ENCODE measurements at regions not wholly inside any gene's neighbourhood (a gene's known extent, or its start where the extent isn't known, plus 50 kb on each side); places are given as distances from the start of the nearest gene placed in this dataset.
"Not testable (repeated sequence)": the region's sequence is repeated elsewhere in the genome, so short reads cannot be mapped to it uniquely, and the experiment has no call there.

DNA sequence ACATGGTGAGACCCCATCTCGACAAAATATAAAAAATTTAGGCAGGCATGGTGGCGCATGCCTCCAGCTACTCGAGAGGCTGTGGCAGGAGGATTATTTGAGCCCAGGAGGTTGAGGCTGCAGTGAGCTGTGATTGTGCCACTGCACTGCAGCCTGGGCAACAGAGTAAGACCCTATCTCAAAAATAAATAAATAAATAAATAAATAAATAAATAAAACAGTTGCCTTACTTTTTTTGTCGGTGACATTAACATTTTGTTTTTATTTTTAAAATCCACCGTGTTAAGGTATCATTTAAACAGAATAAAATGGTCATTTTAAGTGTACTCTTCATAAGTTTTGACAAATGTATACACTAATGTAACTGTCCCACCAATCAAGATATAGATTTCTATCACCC, 57.0 kb downstream of the RASL11A start:
- no peak for DNase-seq (ENCODE audit: low read depth in 2 of 2)

GRCh38 chr13:27329210-27329609, 58.6 kb downstream of the RASL11A start:
- DNase-seq (ENCODE audit: low read depth in 2 of 2), result no peak

DNA sequence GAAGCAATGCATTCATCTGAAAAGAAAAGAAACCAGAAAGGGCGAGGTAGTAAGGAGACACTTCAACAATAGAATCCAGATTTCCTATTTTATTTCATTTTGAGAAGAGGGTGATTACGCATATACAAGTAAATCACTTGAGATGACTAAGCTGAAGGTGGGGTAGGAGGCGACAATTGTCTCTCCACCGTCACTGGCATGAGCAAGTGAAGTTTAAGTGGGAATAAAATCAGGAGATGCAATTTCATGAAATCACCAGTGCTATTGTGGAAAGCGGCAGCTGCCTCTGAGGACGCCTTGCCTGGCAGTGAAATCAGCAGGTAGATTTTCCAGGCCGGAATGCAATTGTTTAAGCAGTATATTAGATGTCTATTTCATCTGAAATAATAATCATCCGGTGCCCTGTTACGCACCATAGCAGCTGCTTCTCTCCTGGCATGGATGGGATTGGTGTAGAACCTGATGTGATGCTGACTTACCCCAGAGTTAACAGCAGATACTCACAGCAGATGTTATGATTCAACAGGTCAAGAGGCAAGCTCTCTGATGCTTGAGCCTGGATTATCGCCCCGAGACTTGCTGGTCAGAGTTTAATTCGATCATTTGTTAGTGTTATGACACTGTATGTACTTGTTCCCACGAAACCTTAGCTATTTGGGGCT, 64.3 kb downstream of the RASL11A start:
- DNase-seq (ENCODE audit: low read depth in 2 of 2), result no peak

DNA sequence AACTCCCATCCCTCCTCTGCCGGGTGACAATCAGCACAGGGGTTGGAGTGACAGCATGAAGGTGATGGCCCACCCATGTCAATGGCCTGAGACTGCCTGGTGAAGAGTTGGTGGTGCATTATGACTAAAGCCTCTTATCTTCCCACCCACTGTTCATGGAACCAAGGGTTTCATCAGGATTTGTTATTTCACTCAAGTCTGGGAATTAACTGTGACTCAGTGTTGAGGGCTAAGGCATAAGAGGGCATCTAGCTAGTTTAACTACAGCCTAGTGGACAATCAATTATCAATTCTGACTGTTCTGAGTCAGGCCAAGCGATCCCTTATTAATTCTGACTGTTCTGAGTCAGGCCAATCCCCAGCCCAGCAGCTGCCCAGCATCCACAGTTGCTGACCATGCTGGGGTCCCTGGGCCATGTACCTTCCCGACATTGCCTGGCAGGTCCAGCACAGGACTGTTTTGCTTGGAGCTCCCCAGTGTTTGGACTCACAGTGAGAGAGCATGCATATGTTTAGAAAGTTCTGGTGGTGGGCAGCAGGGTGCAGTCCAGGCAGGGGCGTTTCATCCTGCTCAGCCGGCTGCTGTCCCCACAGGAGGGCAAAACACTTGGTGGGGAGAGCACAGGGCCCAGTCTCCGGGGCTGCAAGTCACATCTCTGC, 65.5 kb downstream of the RASL11A start:
- no peak for DNase-seq (ENCODE audit: low read depth in 2 of 2)

- DNase-seq (ENCODE audit: low read depth in 2 of 2), result no peak
These were observed 67.6 kb downstream of the RASL11A start for GRCh38 chr13:27338207-27338606.

DNA sequence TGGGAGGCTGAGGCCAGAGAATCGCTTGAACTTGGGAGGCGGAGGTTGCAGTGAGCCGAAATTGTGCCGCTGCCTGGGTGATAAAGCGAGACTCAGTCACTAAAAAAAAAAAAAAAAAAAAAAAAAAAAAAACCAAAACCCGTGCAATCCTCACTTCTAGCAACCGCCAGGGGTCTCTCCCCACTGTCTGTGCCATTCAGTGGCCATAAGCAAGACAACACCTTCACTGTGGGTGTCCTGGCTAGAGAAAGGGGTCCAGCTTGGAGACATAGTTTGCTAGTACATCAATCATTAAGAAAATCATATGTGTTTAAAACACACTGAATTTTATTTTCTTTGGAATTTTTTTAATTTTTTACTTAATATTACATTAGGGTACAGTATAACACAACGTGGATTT, 68.2 kb downstream of the RASL11A start:
- DNase-seq (ENCODE audit: low read depth in 2 of 2), result no peak

DNA sequence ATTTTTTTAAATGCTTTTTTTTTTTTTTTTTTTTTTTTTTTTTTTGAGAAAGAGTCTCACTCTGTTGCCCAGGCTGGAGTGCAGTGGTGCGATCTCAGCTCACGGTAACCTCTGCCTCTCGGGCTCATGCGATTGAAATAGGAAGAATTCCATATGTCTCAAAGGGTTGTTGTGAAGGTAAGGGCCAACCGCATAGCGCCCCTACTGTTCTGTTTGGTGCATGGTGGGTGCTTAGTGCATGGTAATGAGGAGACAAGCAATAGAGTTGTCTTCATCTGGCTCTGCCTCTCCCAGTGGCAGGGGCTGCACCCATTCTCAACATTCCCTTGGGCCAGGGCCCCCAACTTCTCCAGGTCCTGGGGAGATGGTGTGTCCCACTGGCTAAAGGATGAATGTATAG, 68.7 kb downstream of the RASL11A start:
- DNase-seq (ENCODE audit: low read depth in 2 of 2), result peak in 1 of 2 experiments; percentile 28

DNA sequence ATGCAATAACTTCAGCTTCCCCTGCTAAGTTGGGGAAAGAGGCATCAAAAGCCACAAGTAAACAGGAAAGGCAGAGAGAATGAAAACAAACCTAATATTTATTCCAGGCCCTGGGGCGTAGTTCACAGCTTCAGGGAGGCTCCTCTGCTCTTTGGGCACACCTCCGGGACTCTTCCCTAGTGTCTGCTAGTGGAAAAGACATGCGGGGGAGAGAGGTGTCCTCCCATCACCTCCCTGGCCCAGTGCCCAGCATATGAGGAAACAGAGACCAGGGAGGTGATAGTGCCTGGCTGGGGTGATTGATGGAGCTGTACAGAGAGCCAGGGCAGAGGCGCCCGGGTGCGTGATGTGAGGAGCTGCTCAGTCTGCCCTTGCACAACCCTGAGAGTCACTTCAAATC, 71.0 kb downstream of the RASL11A start:
- DNase-seq (ENCODE audit: low read depth in 2 of 2), result no peak

DNA sequence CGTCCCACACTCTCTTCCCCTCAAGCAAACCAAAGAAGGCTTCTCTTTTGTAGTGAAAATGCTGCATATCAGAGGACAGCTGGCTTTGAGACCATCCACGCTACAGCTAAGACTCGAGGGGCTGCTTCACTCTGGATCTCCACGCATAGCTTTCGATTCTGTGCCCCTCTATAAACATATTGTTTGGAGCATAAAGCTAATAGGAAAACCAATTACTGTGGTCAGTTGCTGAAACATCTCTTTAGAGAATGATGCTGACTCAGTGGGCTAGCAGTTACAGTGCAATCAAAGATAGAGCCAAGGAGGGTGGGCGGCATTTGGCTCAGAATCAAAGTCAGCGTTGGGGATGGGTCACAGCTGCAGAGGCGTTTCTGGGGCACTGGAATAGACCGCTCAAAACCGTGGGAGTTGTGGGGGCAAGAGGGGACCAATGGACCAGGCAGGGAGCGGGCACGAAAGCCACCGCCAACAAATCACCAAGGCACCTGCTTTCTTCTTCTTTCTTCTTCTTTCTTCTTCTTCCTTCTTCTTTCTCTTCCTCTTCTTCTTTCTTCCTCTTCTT, 76.7 kb downstream of the RASL11A start:
- no peak for DNase-seq (ENCODE audit: low read depth in 2 of 2)

GRCh38 chr13:27348461-27348860, 76.0 kb upstream of the GTF3A start:
- no peak for DNase-seq (ENCODE audit: low read depth in 2 of 2)

DNA sequence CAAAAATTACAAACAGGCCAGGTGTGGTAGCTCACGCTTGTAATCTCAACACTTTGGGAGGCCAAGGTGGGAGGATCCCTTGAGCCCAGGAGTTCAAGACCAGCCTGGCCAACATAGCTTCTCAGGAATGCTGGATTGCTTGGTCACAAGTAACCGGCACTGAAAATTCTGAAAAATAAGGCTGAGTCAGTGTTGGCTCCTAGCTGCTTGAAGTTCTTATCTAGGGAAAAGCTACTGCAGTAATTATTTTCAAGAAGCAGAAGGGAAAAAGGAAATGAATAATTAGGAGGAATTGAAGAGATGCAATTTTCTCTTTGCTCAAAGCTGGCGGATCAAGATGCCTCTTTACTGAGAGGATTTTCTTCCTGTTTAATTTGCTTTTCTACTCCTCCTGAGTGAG, 75.0 kb upstream of the GTF3A start:
- no peak for DNase-seq (ENCODE audit: low read depth in 2 of 2)

DNA sequence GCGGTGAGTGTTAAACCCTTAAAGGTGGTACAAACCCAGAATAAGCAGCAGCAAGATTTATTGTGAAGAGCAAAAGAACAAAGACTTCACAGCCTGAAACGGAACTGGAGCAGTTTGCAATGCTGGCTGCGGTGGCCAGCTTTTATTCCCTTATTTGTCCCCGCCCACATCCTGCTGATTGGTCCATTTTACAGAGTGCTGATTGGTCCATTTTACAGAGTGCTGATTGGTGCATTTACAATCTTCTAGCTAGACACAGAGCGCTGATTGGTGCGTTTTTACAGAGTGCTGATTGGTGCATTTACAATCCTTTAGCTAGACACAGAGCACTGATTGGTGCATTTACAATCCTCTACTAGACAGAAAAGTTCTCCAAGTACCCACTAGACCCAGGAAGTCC, 73.6 kb upstream of the GTF3A start:
- DNase-seq (ENCODE audit: low read depth in 2 of 2), result not testable (repeated sequence)

- no peak for DNase-seq (ENCODE audit: low read depth in 2 of 2)
These were observed 71.7 kb upstream of the GTF3A start for GRCh38 chr13:27352698-27353097.

DNA sequence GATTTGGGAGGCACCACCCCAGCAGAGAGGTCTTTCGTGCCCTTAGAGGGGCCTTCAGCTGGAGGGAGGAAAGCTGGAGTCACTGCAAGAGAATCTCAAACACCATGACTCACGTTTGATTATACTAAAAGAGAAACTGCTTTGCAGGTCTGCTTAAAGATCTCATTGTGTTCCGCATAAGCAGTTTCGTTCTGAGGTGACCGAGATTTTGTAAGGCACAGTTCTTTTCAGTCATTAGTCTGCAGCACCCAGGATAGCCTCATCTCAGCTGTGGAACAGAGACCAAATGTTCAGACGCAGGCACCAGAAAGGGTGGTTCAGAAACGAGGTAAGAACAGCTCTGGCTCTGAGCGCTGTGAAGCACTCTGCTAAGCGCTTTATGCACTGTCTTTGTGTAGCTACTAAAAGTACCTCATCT, 71.2 kb upstream of the GTF3A start:
- DNase-seq (ENCODE audit: low read depth in 2 of 2), result peak; percentile 9 to 18

DNA sequence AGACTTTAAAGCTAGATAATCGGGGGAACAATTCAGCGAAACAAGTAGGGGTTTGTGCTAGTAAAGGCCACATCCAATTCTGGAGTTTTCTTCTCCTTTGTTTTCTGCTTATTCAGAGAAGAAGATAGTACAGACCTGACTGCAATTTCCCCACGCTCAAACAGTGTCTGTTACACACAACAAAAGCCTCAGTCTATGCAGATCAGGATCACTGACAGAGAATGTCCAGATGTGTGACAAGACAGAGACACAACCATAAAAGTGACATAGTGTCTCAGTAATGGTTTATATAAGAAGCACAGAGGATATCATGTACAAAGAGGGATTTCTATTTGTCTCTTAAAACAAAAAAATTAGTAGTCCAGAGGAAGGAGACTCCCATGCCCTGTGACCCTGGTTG, 70.7 kb upstream of the GTF3A start:
- no peak for DNase-seq (ENCODE audit: low read depth in 2 of 2)

DNA sequence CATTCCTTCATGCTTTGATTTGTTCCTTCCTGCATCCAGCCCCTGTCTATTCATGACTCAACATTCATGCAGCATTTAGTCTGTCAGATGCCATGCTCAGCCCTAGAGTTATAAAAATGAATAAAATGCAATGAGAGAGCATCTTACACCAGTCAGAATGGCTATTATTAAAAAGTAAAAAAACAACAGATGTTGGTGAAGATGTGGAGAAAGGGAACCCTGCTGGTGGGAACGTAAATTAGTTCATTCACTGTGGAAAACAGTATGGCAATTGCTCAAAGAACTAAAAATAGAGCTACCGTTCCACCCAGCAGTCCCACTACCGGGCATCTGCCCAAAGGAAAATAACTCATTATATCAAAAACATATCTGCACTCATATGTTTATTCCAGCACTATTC, 70.0 kb upstream of the GTF3A start:
- no peak for DNase-seq (ENCODE audit: low read depth in 2 of 2)

DNA sequence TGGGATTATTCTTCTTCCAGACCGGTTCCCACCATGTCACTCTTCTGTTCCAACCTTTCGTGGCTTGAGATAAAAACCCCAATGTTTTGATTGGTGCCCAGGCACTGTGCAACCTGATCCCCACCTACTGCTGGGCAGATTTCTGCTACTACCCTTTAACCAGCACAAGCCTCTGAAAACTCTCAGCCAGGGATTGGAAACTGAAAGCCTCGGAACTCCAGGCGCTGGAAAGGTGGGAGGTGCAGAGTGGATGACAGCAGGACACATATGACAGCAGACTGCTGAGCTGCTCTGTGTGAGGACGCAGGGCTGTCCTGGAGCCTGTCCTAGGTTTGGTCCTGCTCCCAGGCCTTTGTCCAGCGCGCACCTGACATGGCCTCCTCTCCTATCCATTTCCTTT, 68.5 kb upstream of the GTF3A start:
- no peak for DNase-seq (ENCODE audit: low read depth in 2 of 2)

DNA sequence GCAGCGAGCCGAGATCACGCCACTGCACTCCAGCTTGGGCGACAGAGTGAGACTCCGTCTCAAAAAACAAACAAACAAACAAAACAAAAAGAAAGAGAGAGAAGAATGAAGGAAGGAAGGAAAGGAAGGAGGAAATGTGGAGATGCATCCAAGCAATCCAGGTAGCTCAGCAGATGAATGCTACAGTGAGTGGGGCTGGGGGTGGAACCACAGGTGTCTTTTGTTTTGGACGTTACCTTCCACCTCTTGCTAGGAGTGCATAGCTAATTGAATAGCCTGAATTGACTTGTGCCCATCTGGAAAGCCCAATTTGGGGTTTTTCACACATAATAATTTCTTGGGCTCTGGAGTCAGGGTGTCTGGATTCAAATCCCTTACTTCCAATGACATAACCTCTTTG, 66.0 kb upstream of the GTF3A start:
- DNase-seq (ENCODE audit: low read depth in 2 of 2), result no peak

GRCh38 chr13:27359199-27359821, 65.1 kb upstream of the GTF3A start:
- DNase-seq (ENCODE audit: low read depth in 2 of 2), result peak; percentile 40 to 47

- no peak for DNase-seq (ENCODE audit: low read depth in 2 of 2)
These were observed 63.9 kb upstream of the GTF3A start for GRCh38 chr13:27360562-27360961.

DNA sequence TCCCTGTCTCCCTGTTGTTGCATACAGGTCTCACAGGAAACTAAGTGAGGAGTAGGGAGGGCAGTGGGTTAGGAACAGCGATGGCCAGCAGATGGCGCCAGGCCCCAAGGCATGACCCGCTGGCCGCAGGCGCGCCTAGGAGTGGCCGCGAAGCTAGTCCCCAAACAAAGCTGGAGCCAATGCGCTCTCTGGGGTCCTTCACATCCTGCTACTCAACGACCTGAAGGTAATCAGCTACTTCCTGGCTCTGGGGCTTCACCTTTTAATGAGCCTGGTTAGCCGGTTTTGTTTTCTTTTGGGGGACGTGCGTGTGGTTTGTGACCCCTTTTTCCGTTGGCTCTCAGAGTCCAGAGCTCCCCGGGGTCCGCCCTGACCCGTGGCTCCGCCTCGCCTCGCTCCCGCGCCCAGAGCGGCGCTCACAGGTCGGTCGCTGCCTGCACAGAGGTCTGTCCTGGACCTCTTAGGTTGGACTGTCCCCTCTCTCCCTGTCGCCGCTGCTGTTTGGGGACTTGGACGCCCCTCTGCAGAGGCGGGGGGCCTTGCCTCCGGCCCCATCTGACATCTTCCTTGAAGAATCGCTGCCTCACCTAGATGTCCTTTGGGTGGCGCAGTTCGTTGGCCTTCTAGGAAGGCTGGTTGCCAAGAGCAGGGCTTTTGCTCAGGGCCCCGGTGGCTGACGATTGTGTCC, 62.2 kb upstream of the GTF3A start:
- DNase-seq (ENCODE audit: low read depth in 2 of 2), result peak; percentile 53 to 70

- DNase-seq (ENCODE audit: low read depth in 2 of 2), result not testable (repeated sequence)
These were observed 60.8 kb upstream of the GTF3A start for GRCh38 chr13:27363637-27364036.

Measured in stimulated activated CD4-positive, alpha-beta T cell treated with anti-CD3 and anti-CD28 coated beads, Interleukin-12 subunit alpha, Interleukin-12 subunit beta, amount 100 ng/mL, for 24 hours (primary cell).